ENCODE measurements at regions not wholly inside any gene's neighbourhood (a gene's known extent, or its start where the extent isn't known, plus 50 kb on each side); places are given as distances from the start of the nearest gene placed in this dataset.
A peak's percentile ranks its signal among the peaks of the same experiment; 100 is the strongest.

- Histone ChIP-seq H3K79me2 (ENCODE audit: insufficient read depth, low read depth) (no peaks in the 10 kb centered on the region), H3K9ac (peak overlapping the region; percentile 56; the same call in 1 of the 2 replicates), H3K27ac (no peak overlapping the region), H3K36me3 (ENCODE audit: insufficient read depth) (no peaks in the 10 kb centered on the region), H3K4me1 (ENCODE audit: low read depth, poor library complexity, severe bottlenecking) (peaks cover 7% of the 10 kb centered on the region), H4K20me1 (ENCODE audit: insufficient read depth) (no peaks in the 10 kb centered on the region), H3K4me2 (peak overlapping the region; percentile 92), H3K27me3 (ENCODE audit: insufficient read depth, low read depth) (peaks cover 6% of the 10 kb centered on the region; the same call in 1 of the 2 replicates), H2AFZ (ENCODE audit: low read depth) (peak overlapping the region; percentile 95), H3K4me3 (IDR thresholded peaks at IDR 0.05; ENCODE audit: insufficient read depth, low read depth, low read length) (no peak overlapping the region)
- no peak for TF ChIP-seq CTCF (conservative IDR thresholded peaks at IDR 0.05; ENCODE audit: low read depth, low read length)
These were observed 140.5 kb downstream of the SEC14L1 start for GRCh38 chr17:77281122-77281903.

GRCh38 chr17:77281904-77282367 is 141.2 kb downstream of the SEC14L1 start:
- H3K4me2 ChIP-seq = peak overlapping the region; percentile 92
- peaks cover 7% of the 10 kb centered on the region for H3K4me1 ChIP-seq (ENCODE audit: low read depth, poor library complexity, severe bottlenecking)
- TF ChIP-seq CTCF (conservative IDR thresholded peaks at IDR 0.05; ENCODE audit: low read depth, low read length) = no peak
- no peak overlapping the region for H3K27ac ChIP-seq
- H3K9ac ChIP-seq = peak overlapping the region; percentile 56; the same call in 1 of the 2 replicates
- H3K4me3 ChIP-seq (IDR thresholded peaks at IDR 0.05; ENCODE audit: insufficient read depth, low read depth, low read length) = no peak overlapping the region
- H3K79me2 ChIP-seq (ENCODE audit: insufficient read depth, low read depth) = no peaks in the 10 kb centered on the region
- no peaks in the 10 kb centered on the region for H4K20me1 ChIP-seq (ENCODE audit: insufficient read depth)
- H3K36me3 ChIP-seq (ENCODE audit: insufficient read depth) = no peaks in the 10 kb centered on the region
- H3K27me3 ChIP-seq (ENCODE audit: insufficient read depth, low read depth) = peaks cover 6% of the 10 kb centered on the region; the same call in 1 of the 2 replicates
- H2AFZ ChIP-seq (ENCODE audit: low read depth) = peak overlapping the region; percentile 95

- Histone ChIP-seq H4K20me1 (ENCODE audit: insufficient read depth) (no peaks in the 10 kb centered on the region), H3K27me3 (ENCODE audit: insufficient read depth, low read depth) (peaks cover 6% of the 10 kb centered on the region; the same call in 1 of the 2 replicates), H3K4me1 (ENCODE audit: low read depth, poor library complexity, severe bottlenecking) (peaks cover 7% of the 10 kb centered on the region), H3K79me2 (ENCODE audit: insufficient read depth, low read depth) (no peaks in the 10 kb centered on the region), H3K36me3 (ENCODE audit: insufficient read depth) (no peaks in the 10 kb centered on the region), H3K4me3 (IDR thresholded peaks at IDR 0.05; ENCODE audit: insufficient read depth, low read depth, low read length) (no peak overlapping the region), H3K27ac (no peak overlapping the region), H3K4me2 (peak overlapping the region; percentile 92; the same call in 1 of the 2 replicates), H3K9ac (no peak overlapping the region), H2AFZ (ENCODE audit: low read depth) (no peak overlapping the region)
- TF ChIP-seq CTCF (conservative IDR thresholded peaks at IDR 0.05; ENCODE audit: low read depth, low read length) = no peak
These were observed 142.1 kb downstream of the SEC14L1 start for GRCh38 chr17:77282524-77283515.

- H3K79me2 ChIP-seq (ENCODE audit: insufficient read depth, low read depth) = no peaks in the 10 kb centered on the region
- H3K27ac ChIP-seq = no peak overlapping the region
These were observed 143.4 kb downstream of the SEC14L1 start for GRCh38 chr17:77284023-77284617.

More at GRCh38 chr17:77284023-77284617, 143.4 kb downstream of the SEC14L1 start:
- Histone ChIP-seq H4K20me1 (ENCODE audit: insufficient read depth) (no peaks in the 10 kb centered on the region), H3K36me3 (ENCODE audit: insufficient read depth) (no peaks in the 10 kb centered on the region), H3K4me1 (ENCODE audit: low read depth, poor library complexity, severe bottlenecking) (peaks cover 7% of the 10 kb centered on the region), H2AFZ (ENCODE audit: low read depth) (no peak overlapping the region), H3K9ac (no peak overlapping the region), H3K4me3 (IDR thresholded peaks at IDR 0.05; ENCODE audit: insufficient read depth, low read depth, low read length) (no peak overlapping the region), H3K4me2 (no peak overlapping the region), H3K27me3 (ENCODE audit: insufficient read depth, low read depth) (peaks cover 6% of the 10 kb centered on the region; the same call in 1 of the 2 replicates)
- no peak for TF ChIP-seq CTCF (conservative IDR thresholded peaks at IDR 0.05; ENCODE audit: low read depth, low read length)
